Vagina (tissue), 2 donors: ENCODE measurements at regions not wholly inside any gene's neighbourhood (a gene's known extent, or its start where the extent isn't known, plus 50 kb on each side); places are given as distances from the start of the nearest gene placed in this dataset.

Experiments used
- DNase-seq, 2 donors: peaks; one replicate each; pipeline ENCODE4 v3.0.0-alpha.2; 2017; ENCODE audit errors: extremely low spot score in 2 of 2
- H3K27ac ChIP-seq: fragments of 200-600 bp; sonication (generic); one replicate; pipeline ENCODE4 v1.5.1; 2019
- H3K27me3 ChIP-seq: fragments of 200-600 bp; sonication (generic); one replicate; pipeline ENCODE4 v1.5.1; 2019
- H3K36me3 ChIP-seq, 2 donors: fragments of 200-600 bp; sonication (generic); one replicate each; pipeline ENCODE4 v1.5.1; 2017 to 2019
- H3K4me1 ChIP-seq: fragments of 200-600 bp; sonication (generic); one replicate; pipeline ENCODE4 v1.5.1; 2019
- H3K4me3 ChIP-seq, 2 donors: fragments of 200-600 bp; sonication (generic); 1 replicate in 1 of 2; 2 replicates in 1 of 2; pipeline ENCODE4 v1.5.1; 2016 to 2019
- H3K9me3 ChIP-seq: fragments of 200-600 bp; sonication (generic); one replicate; pipeline ENCODE4 v1.5.1; 2019
- CTCF ChIP-seq, 3 experiments: fragments of 450-650 bp in 2 of 3; fragments of 200-600 bp in 1 of 3; sonication (generic) in 1 of 3; IDR thresholded peaks; one replicate each; pipeline ENCODE4 v1.5.1; 2017 to 2019; ENCODE audit warnings: antibody characterized with exemption in 3 of 3, mild to moderate bottlenecking in 2 of 3, moderate library complexity in 2 of 3
- POLR2A ChIP-seq, 2 donors: fragments of 450-650 bp; IDR thresholded peaks; one replicate each; pipeline ENCODE4 v1.6.1; 2017; ENCODE audit warnings: antibody characterized with exemption in 2 of 2, mild to moderate bottlenecking in 2 of 2, moderate library complexity in 2 of 2
- POLR2AphosphoS5 ChIP-seq, 2 donors: sonication (generic); formaldehyde crosslinking; IDR thresholded peaks; one replicate each; pipeline ENCODE4 v1.9.0; 2017; ENCODE audit warnings: antibody characterized with exemption in 2 of 2, mild to moderate bottlenecking in 2 of 2, low read depth in 1 of 2; ENCODE audit not compliant: insufficient read depth in 1 of 2
- intact Hi-C: fragments of 100-400 bp; cut with DNase I; formaldehyde crosslinking; loops from one replicate; pipeline ENCODE4 v1.15.1; 2023

- Histone ChIP-seq H3K27me3 (no peaks in the 10 kb centered on the region), H3K36me3 (no peaks in the 10 kb centered on the region), H3K4me3 (no peak overlapping the region), H3K9me3 (no peaks in the 10 kb centered on the region), H3K27ac (no peak overlapping the region), H3K4me1 (peaks cover 17% of the 10 kb centered on the region)
- no peak for TF ChIP-seq POLR2A (IDR thresholded peaks at IDR 0.05)
- intact Hi-C loops: no loop called here
- DNase-seq: no peak
Observed at GRCh38 chr5:54717870-54718269, 200.3 kb downstream of the SNX18 start.

- Histone ChIP-seq H3K27ac (no peak overlapping the region), H3K36me3 (no peaks in the 10 kb centered on the region), H3K27me3 (no peaks in the 10 kb centered on the region), H3K4me1 (peaks cover 17% of the 10 kb centered on the region), H3K4me3 (no peak overlapping the region), H3K9me3 (no peaks in the 10 kb centered on the region)
- no peak for DNase-seq
- TF ChIP-seq POLR2AphosphoS5 (IDR thresholded peaks at IDR 0.05; ENCODE audit: insufficient read depth in 1 of 2, low read depth in 1 of 2) (no peak), POLR2A (IDR thresholded peaks at IDR 0.05) (no peak), CTCF (IDR thresholded peaks at IDR 0.05) (no peak)
- intact Hi-C loops: no loop called here
Observed at GRCh38 chr5:54717459-54717858, 199.9 kb downstream of the SNX18 start.

GRCh38 chr5:54713923-54714581 is 196.5 kb downstream of the SNX18 start:
- TF ChIP-seq POLR2AphosphoS5 (IDR thresholded peaks at IDR 0.05; ENCODE audit: insufficient read depth in 1 of 2, low read depth in 1 of 2) (no peak), CTCF (IDR thresholded peaks at IDR 0.05) (no peak), POLR2A (IDR thresholded peaks at IDR 0.05) (no peak)

GRCh38 chr5:54709096-54709495 is 191.5 kb downstream of the SNX18 start:
- intact Hi-C loops: no loop called here
- no peaks in the 10 kb centered on the region for H3K9me3 ChIP-seq
- TF ChIP-seq POLR2AphosphoS5 (IDR thresholded peaks at IDR 0.05; ENCODE audit: insufficient read depth in 1 of 2, low read depth in 1 of 2): no peak
- TF ChIP-seq POLR2A (IDR thresholded peaks at IDR 0.05): no peak
- TF ChIP-seq CTCF (IDR thresholded peaks at IDR 0.05): no peak

More at GRCh38 chr5:54713923-54714581, 196.5 kb downstream of the SNX18 start:
- H3K27me3 ChIP-seq: no peaks in the 10 kb centered on the region
- no peaks in the 10 kb centered on the region for H3K9me3 ChIP-seq
- no peak overlapping the region for H3K4me3 ChIP-seq
- intact Hi-C loops: no loop called here
- no peak overlapping the region for H3K27ac ChIP-seq
- no peaks in the 10 kb centered on the region for H3K36me3 ChIP-seq
- no peak for DNase-seq
- peaks cover 6% of the 10 kb centered on the region for H3K4me1 ChIP-seq

GRCh38 chr5:54707841-54708240 is 190.3 kb downstream of the SNX18 start:
- H3K27ac ChIP-seq: no peak overlapping the region
- H3K4me1 ChIP-seq: peaks cover 10% of the 10 kb centered on the region
- no peak overlapping the region for H3K4me3 ChIP-seq
- H3K36me3 ChIP-seq: no peaks in the 10 kb centered on the region
- no peaks in the 10 kb centered on the region for H3K9me3 ChIP-seq
- no peak for DNase-seq
- no peaks in the 10 kb centered on the region for H3K27me3 ChIP-seq
- TF ChIP-seq POLR2A (IDR thresholded peaks at IDR 0.05) (no peak), CTCF (IDR thresholded peaks at IDR 0.05) (no peak), POLR2AphosphoS5 (IDR thresholded peaks at IDR 0.05; ENCODE audit: insufficient read depth in 1 of 2, low read depth in 1 of 2) (no peak)
- intact Hi-C loops: no loop called here

More at GRCh38 chr5:54709096-54709495, 191.5 kb downstream of the SNX18 start:
- Histone ChIP-seq H3K27me3 (no peaks in the 10 kb centered on the region), H3K36me3 (no peaks in the 10 kb centered on the region), H3K4me1 (no peaks in the 10 kb centered on the region), H3K4me3 (no peak overlapping the region), H3K27ac (no peak overlapping the region)
- no peak for DNase-seq
